GM23338 (cell line): ENCODE measurements at regions not wholly inside any gene's neighbourhood (a gene's known extent, or its start where the extent isn't known, plus 50 kb on each side); places are given as distances from the start of the nearest gene placed in this dataset.

Experiments used
- ATAC-seq: fragments of 200-7000 bp; cut with Tn5 transposase; 3 replicates; pipeline ENCODE4 v1.9.1; 2020
- DNase-seq: peaks from one replicate; pipeline ENCODE4 v3.0.0-alpha.2; 2015; ENCODE audit warnings: low spot score
- H2AFZ ChIP-seq: fragments of 200-600 bp; sonication (generic); 2 replicates; pipeline ENCODE4 v1.8.0; 2016; ENCODE audit warnings: antibody characterized with exemption, mild to moderate bottlenecking, moderate library complexity
- H3F3A ChIP-seq: fragments of 200-600 bp; sonication (generic); replicated peaks from 2 replicates; pipeline ENCODE4 v1.8.0; 2017; ENCODE audit warnings: antibody characterized with exemption, mixed run types, low read depth
- H3K27ac ChIP-seq: fragments of 200-600 bp; sonication (generic); 2 replicates; pipeline ENCODE4 v1.6.1; 2016; ENCODE audit warnings: low read depth
- H3K27me3 ChIP-seq: fragments of 200-600 bp; sonication (generic); 2 replicates; pipeline ENCODE4 v1.8.0; 2016; ENCODE audit warnings: mild to moderate bottlenecking, mixed run types, moderate library complexity; ENCODE audit not compliant: insufficient read depth
- H3K36me3 ChIP-seq: fragments of 200-600 bp; sonication (generic); 2 replicates; pipeline ENCODE4 v1.8.0; 2016; ENCODE audit warnings: mild to moderate bottlenecking; ENCODE audit not compliant: insufficient read depth
- H3K4me1 ChIP-seq: fragments of 200-600 bp; sonication (generic); 2 replicates; pipeline ENCODE4 v1.8.0; 2016; ENCODE audit warnings: mild to moderate bottlenecking, moderate library complexity; ENCODE audit not compliant: insufficient read depth
- H3K4me2 ChIP-seq: fragments of 200-600 bp; sonication (generic); 2 replicates; pipeline ENCODE4 v1.7.1; 2017; ENCODE audit warnings: mixed run types
- H3K4me3 ChIP-seq: fragments of 200-600 bp; sonication (generic); 2 replicates; pipeline ENCODE4 v1.6.1; 2016; ENCODE audit warnings: mixed run types
- H3K79me2 ChIP-seq: fragments of 200-600 bp; sonication (generic); replicated peaks from 2 replicates; pipeline ENCODE4 v1.8.0; 2017; ENCODE audit warnings: mild to moderate bottlenecking; ENCODE audit not compliant: insufficient read depth
- H3K9me2 ChIP-seq: fragments of 200-600 bp; sonication (generic); 2 replicates; pipeline ENCODE4 v1.8.0; 2017; ENCODE audit not compliant: insufficient read depth
- H4K20me1 ChIP-seq: fragments of 200-600 bp; sonication (generic); replicated peaks from 2 replicates; pipeline ENCODE4 v1.8.0; 2017; ENCODE audit warnings: mild to moderate bottlenecking; ENCODE audit not compliant: insufficient read depth
- H3K27ac Mint-ChIP-seq: 2 replicates; pipeline ENCODE4 v1.8.0; 2020; ENCODE audit warnings: inconsistent platforms, mild to moderate bottlenecking, moderate library complexity, mixed read lengths
- H3K27me3 Mint-ChIP-seq: 3 replicates; pipeline ENCODE4 v1.8.0; 2022; ENCODE audit warnings: low read depth, mild to moderate bottlenecking, moderate library complexity, mixed read lengths, inconsistent platforms; ENCODE audit not compliant: insufficient read depth, poor library complexity
- H3K36me3 Mint-ChIP-seq: 3 replicates; pipeline ENCODE4 v1.8.0; 2021; ENCODE audit warnings: low read depth, mild to moderate bottlenecking, inconsistent platforms, moderate library complexity, mixed read lengths
- H3K4me1 Mint-ChIP-seq: 3 replicates; pipeline ENCODE4 v1.8.0; 2020; ENCODE audit warnings: mild to moderate bottlenecking, inconsistent platforms, mixed read lengths
- H3K4me3 Mint-ChIP-seq: 3 replicates; pipeline ENCODE4 v1.8.0; 2021; ENCODE audit warnings: moderate library complexity, mild to moderate bottlenecking, inconsistent platforms, mixed read lengths
- H3K9me3 Mint-ChIP-seq: 3 replicates; pipeline ENCODE4 v1.8.0; 2020; ENCODE audit warnings: moderate library complexity, mild to moderate bottlenecking, inconsistent platforms, mixed read lengths
- CREB1 ChIP-seq: fragments of 250-450 bp; sonication (Bioruptor Pico); IDR thresholded peaks from 2 replicates; pipeline ENCODE4 v1.5.0; 2020; ENCODE audit warnings: low read depth, mild to moderate bottlenecking, moderate library complexity
- ETS1 ChIP-seq: IDR thresholded peaks from 2 replicates; pipeline ENCODE4 v1.6.1; 2016; ENCODE audit warnings: antibody characterized with exemption
- EZH2 ChIP-seq: fragments of 200-600 bp; sonication (generic); IDR thresholded peaks from one replicate; pipeline ENCODE4 v1.8.0; 2017; ENCODE audit warnings: antibody characterized with exemption, mild to moderate bottlenecking, low read depth; ENCODE audit not compliant: unreplicated experiment
- EZH2phosphoT487 ChIP-seq: fragments of 200-600 bp; sonication (generic); IDR thresholded peaks from one replicate; pipeline ENCODE4 v1.8.1; 2018; ENCODE audit warnings: antibody characterized with exemption; ENCODE audit not compliant: unreplicated experiment
- JUNB ChIP-seq: IDR thresholded peaks from one replicate; pipeline ENCODE4 v1.6.1; 2016; ENCODE audit warnings: antibody characterized with exemption; ENCODE audit not compliant: unreplicated experiment
- NANOG ChIP-seq: IDR thresholded peaks from 2 replicates; pipeline ENCODE4 v1.6.1; 2016; ENCODE audit warnings: antibody characterized with exemption, borderline replicate concordance
- POLR2AphosphoS5 ChIP-seq: IDR thresholded peaks from 2 replicates; pipeline ENCODE4 v1.6.1; 2016; ENCODE audit warnings: antibody characterized with exemption, low read depth
- REST ChIP-seq: IDR thresholded peaks from one replicate; pipeline ENCODE4 v1.6.1; 2018; ENCODE audit warnings: antibody characterized with exemption; ENCODE audit not compliant: unreplicated experiment
- STAT1 ChIP-seq: IDR thresholded peaks from one replicate; pipeline ENCODE4 v1.6.1; 2016; ENCODE audit warnings: antibody characterized with exemption; ENCODE audit not compliant: unreplicated experiment
- ZNF114 ChIP-seq: fragments of 250-450 bp; sonication (Bioruptor Pico); IDR thresholded peaks from 2 replicates; pipeline ENCODE4 v1.5.0; 2020; ENCODE audit warnings: mild to moderate bottlenecking, moderate library complexity
- ZNF331 ChIP-seq: fragments of 250-450 bp; sonication (Bioruptor Pico); IDR thresholded peaks from 2 replicates; pipeline ENCODE4 v1.5.0; 2020; ENCODE audit warnings: low read depth, mild to moderate bottlenecking, moderate library complexity
- TF ChIP-seq, protein P1 (sequence below): fragments of 250-450 bp; sonication (Bioruptor Pico); IDR thresholded peaks from 2 replicates; pipeline ENCODE4 v1.5.0; 2020; ENCODE audit warnings: mild to moderate bottlenecking, moderate library complexity
- TF ChIP-seq, protein P2 (sequence below), 2 experiments: fragments of 200-600 bp in 1 of 2; sonication (generic) in 1 of 2; conservative IDR thresholded peaks; 2 replicates each; pipeline versions ENCODE4 v1.5.1 to v1.6.1; 2016 to 2017; ENCODE audit warnings: antibody characterized with exemption in 2 of 2, low read depth in 2 of 2, mild to moderate bottlenecking in 2 of 2, moderate library complexity in 1 of 2

GRCh38 chr9:120258096-120258495 lies 321.9 kb downstream of the CDK5RAP2 start:
- Mint-ChIP-seq H3K27me3 (peaks cover 2% of the 10 kb centered on the region), H3K27ac (no peak overlapping the region), H3K9me3 (no peaks in the 10 kb centered on the region), H3K4me3 (no peak overlapping the region), H3K36me3 (no peaks in the 10 kb centered on the region), H3K4me1 (0 out of 3 replicates have a peak, but pooled peaks cover 3% of the 10 kb centered on the region)
- no peak overlapping the region for H3K4me2 ChIP-seq
- H4K20me1 ChIP-seq: no peaks in the 10 kb centered on the region
- H3K4me1 ChIP-seq: no peaks in the 10 kb centered on the region
- H3K79me2 ChIP-seq: no peaks in the 10 kb centered on the region
- H2AFZ ChIP-seq: no peak overlapping the region
- H3K36me3 ChIP-seq: no peaks in the 10 kb centered on the region
- TF ChIP-seq CREB1 (CRISPR knock-in tag): no peak
- no peak for TF ChIP-seq NANOG
- no peak for TF ChIP-seq JUNB
- TF ChIP-seq, protein P1, sequence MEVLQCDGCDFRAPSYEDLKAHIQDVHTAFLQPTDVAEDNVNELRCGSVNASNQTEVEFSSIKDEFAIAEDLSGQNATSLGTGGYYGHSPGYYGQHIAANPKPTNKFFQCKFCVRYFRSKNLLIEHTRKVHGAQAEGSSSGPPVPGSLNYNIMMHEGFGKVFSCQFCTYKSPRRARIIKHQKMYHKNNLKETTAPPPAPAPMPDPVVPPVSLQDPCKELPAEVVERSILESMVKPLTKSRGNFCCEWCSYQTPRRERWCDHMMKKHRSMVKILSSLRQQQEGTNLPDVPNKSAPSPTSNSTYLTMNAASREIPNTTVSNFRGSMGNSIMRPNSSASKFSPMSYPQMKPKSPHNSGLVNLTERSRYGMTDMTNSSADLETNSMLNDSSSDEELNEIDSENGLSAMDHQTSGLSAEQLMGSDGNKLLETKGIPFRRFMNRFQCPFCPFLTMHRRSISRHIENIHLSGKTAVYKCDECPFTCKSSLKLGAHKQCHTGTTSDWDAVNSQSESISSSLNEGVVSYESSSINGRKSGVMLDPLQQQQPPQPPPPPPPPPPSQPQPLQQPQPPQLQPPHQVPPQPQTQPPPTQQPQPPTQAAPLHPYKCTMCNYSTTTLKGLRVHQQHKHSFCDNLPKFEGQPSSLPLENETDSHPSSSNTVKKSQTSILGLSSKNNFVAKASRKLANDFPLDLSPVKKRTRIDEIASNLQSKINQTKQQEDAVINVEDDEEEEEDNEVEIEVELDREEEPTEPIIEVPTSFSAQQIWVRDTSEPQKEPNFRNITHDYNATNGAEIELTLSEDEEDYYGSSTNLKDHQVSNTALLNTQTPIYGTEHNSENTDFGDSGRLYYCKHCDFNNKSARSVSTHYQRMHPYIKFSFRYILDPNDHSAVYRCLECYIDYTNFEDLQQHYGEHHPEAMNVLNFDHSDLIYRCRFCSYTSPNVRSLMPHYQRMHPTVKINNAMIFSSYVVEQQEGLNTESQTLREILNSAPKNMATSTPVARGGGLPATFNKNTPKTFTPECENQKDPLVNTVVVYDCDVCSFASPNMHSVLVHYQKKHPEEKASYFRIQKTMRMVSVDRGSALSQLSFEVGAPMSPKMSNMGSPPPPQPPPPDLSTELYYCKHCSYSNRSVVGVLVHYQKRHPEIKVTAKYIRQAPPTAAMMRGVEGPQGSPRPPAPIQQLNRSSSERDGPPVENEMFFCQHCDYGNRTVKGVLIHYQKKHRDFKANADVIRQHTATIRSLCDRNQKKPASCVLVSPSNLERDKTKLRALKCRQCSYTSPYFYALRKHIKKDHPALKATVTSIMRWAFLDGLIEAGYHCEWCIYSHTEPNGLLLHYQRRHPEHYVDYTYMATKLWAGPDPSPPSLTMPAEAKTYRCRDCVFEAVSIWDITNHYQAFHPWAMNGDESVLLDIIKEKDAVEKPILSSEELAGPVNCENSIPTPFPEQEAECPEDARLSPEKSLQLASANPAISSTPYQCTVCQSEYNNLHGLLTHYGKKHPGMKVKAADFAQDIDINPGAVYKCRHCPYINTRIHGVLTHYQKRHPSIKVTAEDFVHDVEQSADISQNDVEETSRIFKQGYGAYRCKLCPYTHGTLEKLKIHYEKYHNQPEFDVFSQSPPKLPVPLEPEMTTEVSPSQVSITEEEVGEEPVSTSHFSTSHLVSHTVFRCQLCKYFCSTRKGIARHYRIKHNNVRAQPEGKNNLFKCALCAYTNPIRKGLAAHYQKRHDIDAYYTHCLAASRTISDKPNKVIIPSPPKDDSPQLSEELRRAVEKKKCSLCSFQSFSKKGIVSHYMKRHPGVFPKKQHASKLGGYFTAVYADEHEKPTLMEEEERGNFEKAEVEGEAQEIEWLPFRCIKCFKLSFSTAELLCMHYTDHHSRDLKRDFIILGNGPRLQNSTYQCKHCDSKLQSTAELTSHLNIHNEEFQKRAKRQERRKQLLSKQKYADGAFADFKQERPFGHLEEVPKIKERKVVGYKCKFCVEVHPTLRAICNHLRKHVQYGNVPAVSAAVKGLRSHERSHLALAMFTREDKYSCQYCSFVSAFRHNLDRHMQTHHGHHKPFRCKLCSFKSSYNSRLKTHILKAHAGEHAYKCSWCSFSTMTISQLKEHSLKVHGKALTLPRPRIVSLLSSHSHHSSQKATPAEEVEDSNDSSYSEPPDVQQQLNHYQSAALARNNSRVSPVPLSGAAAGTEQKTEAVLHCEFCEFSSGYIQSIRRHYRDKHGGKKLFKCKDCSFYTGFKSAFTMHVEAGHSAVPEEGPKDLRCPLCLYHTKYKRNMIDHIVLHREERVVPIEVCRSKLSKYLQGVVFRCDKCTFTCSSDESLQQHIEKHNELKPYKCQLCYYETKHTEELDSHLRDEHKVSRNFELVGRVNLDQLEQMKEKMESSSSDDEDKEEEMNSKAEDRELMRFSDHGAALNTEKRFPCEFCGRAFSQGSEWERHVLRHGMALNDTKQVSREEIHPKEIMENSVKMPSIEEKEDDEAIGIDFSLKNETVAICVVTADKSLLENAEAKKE (CRISPR knock-in tag): no peak
- TF ChIP-seq STAT1: no peak
- TF ChIP-seq ZNF114 (CRISPR knock-in tag): no peak
- TF ChIP-seq, protein P2, sequence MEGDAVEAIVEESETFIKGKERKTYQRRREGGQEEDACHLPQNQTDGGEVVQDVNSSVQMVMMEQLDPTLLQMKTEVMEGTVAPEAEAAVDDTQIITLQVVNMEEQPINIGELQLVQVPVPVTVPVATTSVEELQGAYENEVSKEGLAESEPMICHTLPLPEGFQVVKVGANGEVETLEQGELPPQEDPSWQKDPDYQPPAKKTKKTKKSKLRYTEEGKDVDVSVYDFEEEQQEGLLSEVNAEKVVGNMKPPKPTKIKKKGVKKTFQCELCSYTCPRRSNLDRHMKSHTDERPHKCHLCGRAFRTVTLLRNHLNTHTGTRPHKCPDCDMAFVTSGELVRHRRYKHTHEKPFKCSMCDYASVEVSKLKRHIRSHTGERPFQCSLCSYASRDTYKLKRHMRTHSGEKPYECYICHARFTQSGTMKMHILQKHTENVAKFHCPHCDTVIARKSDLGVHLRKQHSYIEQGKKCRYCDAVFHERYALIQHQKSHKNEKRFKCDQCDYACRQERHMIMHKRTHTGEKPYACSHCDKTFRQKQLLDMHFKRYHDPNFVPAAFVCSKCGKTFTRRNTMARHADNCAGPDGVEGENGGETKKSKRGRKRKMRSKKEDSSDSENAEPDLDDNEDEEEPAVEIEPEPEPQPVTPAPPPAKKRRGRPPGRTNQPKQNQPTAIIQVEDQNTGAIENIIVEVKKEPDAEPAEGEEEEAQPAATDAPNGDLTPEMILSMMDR (conservative IDR thresholded peaks at IDR 0.05; ENCODE audit: low read depth in 2 of 2): no peak
- no peak for TF ChIP-seq EZH2phosphoT487
- no peak for TF ChIP-seq EZH2
- TF ChIP-seq REST: no peak
- no peak for TF ChIP-seq ZNF331 (CRISPR knock-in tag)
- TF ChIP-seq ETS1: no peak
- TF ChIP-seq POLR2AphosphoS5: no peak
- no peak overlapping the region for H3K27ac ChIP-seq
- DNase-seq: no peak
- no peak for ATAC-seq
- no peak overlapping the region for H3K4me3 ChIP-seq
- no peaks in the 10 kb centered on the region for H3F3A ChIP-seq
- no peaks in the 10 kb centered on the region; the same call in 1 of the 2 replicates for H3K9me2 ChIP-seq
- H3K27me3 ChIP-seq: no peaks in the 10 kb centered on the region
